HG03442 (cell line): ENCODE measurements at regions not wholly inside any gene's neighbourhood (a gene's known extent, or its start where the extent isn't known, plus 50 kb on each side); places are given as distances from the start of the nearest gene placed in this dataset.

Experiments used
- ATAC-seq: cut with Tn5 transposase; IDR thresholded peaks from one replicate; pipeline ENCODE4 v1.9.1; 2021; ENCODE audit warnings: mild to moderate bottlenecking, moderate library complexity; ENCODE audit not compliant: unreplicated experiment

GRCh38 chr16:50425044-50425443, 56.3 kb upstream of the BRD7 start:
- ATAC-seq: no peak

DNA sequence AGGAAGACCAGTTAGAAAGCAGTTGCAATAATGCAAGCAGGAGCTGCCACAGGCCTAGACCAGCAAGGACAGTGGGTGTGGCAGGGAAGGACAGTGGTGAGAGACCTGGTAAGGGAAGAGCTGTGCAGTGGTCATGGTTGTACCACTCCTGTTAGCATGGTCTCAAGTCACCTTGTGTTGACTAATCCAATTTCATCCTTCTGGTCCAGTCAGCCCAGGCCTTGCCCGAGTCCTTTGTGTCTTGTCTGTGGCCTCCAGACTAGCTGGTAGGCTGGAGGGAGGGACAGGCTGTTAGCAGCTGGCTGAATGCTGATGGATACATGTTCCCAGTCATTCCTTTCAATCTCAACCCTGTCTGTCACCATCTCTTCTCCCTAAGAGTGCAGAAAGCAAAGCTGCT, 54.1 kb upstream of the BRD7 start:
- ATAC-seq: no peak

DNA sequence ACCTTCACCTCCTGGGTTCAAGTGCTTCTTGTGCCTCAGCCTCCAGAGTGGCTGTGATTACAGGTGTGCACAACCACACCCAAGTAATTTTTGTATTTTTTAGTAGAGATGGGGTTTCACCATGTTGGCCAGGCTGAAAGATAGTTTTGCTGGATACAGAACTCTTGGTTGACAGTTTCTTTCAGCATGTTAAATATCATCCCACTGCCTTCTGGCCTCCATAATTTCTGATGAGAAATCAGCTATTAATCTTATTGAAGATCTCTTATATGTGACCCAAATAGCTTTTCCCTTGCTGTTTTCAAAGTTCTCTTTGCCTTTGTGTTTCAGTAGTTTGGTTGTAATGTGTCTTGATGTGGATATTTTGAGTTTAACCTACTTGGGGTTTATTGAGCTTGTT, 50.3 kb upstream of the BRD7 start:
- no peak for ATAC-seq
